GM21381 (cell line): ENCODE measurements at regions not wholly inside any gene's neighbourhood (a gene's known extent, or its start where the extent isn't known, plus 50 kb on each side); places are given as distances from the start of the nearest gene placed in this dataset.

Experiments
- ATAC-seq: cut with Tn5 transposase; IDR thresholded peaks from one replicate; pipeline ENCODE4 v1.9.1; 2021; ENCODE audit warnings: mild to moderate bottlenecking, moderate library complexity; ENCODE audit not compliant: unreplicated experiment

DNA sequence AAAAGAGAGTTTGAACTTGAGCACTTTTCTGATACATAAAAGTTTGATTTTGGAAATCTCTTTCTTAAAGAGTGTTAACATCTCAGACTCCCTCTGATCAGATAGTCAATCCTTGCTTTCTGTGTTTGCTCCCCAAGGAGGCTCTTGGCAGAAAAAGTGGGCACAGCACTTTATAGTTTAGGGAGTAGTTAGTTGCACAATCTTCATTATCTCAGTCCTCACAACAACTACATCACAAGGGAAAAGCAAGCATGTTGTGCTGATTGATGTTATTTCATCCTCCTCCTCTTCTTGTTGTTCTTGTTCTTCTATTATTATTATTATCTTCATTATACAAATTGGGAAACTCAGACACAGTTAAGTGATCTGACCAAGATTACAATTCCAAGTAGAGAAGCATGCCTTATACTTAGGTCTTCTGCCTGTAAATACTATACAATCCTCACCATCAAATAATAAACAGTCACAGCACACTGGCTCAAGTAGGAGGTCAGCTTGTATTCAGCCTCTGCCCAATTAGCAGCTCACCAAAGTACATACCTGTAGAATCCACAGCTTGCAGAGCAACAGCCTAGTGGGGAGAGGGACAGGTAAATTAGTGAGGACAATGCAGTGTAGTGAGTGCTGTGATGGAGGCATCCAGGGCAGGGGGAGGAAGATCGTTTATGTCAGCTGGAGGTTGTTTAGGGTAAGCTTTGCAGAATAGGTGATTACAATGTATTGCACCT is 304.1 kb upstream of the MME start:
- ATAC-seq, result no peak

GRCh38 chr3:154766765-154767503 is 313.2 kb upstream of the MME start:
- no peak for ATAC-seq

- ATAC-seq, result no peak
Measured at GRCh38 chr3:154764856-154765640, 315.1 kb upstream of the MME start.

- no peak for ATAC-seq
Measured at GRCh38 chr3:154762486-154762885, 317.6 kb upstream of the MME start.

DNA sequence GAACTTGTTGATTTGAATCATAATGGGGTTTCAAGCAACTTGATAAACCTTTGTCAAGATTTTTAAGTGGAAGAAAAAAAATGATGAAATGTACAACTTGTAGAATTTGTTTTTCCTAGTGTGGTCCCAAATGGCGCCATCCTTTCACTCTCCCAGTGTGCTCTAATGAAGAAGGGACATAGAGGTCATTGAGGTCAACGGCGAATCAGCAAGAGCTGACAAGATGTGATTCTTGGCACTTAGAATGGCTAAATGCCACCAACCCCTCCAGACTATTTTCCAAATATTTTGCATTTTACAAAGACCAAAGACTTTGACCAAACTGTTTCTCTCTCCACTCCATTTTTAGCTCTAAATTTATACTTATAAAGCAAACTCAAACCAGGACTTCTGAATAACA is 320.2 kb upstream of the MME start:
- no peak for ATAC-seq

- no peak for ATAC-seq
Measured at GRCh38 chr3:154758109-154758868, 321.8 kb upstream of the MME start.

DNA sequence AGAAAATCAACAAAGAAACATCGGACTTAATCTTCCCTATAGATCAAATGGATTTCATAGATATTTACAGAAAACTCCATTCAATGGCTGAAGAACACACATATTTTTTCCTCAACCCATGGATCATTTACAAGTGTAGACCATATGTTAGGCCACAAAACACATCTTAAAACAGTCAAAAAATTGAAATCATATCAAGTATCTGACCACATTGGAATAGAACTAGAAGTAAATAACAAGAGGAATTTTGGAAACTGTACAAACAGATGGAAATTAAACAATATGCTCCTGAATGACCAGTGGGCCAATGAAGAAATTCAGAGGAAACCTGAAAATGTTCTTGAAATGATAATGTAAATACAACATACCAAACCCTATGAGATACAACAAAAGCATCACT is 323.1 kb upstream of the GPR149 start:
- no peak for ATAC-seq

DNA sequence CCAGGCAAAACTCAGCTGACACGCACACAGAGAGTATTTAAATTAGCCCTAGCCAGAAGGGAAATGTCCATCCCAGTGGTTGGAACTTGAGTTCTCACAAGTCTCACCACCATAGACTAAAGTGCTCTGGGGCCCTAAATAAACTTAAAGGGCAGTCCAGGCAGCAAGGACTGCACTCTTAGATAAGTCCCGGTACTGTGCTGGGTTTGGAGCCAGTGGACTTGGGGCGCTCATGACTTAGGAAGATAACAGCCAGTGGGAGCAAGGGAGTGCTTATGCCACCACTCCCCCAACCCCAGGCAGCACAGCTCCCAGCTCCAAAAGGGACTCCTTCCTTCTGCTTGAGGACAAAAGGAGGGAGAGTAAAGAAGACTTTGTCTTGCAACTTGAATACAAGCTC is 319.5 kb upstream of the GPR149 start:
- no peak for ATAC-seq

GRCh38 chr3:154745929-154746328 is 315.9 kb upstream of the GPR149 start:
- no peak for ATAC-seq

DNA sequence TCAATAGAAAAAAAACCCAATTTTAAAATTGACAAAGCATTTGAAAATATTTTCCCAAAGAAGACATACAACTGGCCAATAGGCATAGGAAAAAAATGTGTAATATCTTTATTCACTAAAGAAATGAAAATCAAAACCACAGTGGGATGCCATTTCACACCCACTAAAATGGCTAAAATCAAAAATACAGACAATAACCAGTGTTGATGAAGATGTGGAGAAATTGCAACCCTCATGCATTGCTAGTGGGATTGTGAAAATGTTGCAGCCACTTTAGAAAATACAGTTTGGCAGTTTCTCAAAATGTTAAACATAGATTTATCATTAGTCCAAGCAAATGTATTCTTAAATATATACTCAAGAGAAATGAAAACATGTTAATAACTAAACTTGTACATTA is 315.1 kb upstream of the GPR149 start:
- no peak for ATAC-seq

DNA sequence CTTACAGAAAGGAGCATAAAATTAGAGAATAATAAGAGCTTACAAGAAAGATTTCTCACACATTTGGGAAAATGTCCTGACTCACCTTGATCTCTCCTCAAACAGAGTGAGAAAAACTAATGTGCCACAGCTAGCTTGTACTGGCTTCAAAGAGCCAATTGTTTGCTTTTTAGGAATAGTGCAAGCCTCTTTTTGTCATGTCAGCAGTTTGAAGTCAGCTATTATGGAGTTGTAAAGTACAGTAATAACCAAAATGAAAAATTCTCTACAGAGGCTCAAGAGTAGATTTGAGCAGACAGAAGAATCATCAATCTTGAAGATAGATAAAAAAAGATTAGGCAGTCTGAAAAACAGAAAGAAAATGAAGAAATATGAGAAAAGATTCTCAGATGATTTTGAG is 313.4 kb upstream of the GPR149 start:
- ATAC-seq, result no peak

DNA sequence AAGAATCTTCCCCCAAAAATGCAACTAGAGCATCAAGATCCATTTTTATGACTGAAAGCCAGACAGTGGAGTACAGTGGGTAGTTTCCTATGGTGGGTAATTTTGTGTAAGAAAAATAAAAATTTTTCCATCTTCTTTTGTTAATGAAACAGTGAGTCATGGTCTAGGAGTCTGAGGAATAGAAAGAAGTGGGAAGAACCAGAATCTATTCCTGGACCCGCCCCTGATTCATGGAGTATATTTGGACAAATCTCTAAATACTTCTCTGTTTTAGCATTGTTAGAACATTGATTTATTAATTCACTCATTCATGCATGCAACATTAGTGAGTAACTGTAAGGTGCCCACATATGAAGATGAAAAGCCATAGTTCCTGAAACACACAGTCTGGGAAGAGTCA is 304.5 kb upstream of the GPR149 start:
- no peak for ATAC-seq

- ATAC-seq, result no peak
Measured at GRCh38 chr3:154730186-154730585, 300.2 kb upstream of the GPR149 start.

GRCh38 chr3:154729741-154730140 is 299.8 kb upstream of the GPR149 start:
- no peak for ATAC-seq

DNA sequence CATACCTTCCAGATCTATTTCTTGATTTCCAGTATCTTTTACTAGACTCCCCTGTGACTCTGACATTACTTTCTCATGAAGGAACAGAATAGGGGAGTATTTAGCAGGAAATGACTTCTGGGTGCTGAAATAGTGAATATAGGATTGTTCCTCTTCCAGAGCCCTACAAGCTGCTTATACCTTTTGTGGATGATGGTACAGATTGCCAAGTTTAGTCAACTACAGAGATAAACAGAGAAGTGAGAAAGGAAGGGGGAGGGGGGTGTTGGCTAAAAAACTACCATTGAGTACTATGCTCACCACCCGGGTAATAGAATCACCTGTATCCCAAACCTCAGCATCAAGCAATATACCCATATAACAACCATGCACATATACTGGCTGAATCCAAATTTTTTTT is 298.3 kb upstream of the GPR149 start:
- ATAC-seq, result no peak

DNA sequence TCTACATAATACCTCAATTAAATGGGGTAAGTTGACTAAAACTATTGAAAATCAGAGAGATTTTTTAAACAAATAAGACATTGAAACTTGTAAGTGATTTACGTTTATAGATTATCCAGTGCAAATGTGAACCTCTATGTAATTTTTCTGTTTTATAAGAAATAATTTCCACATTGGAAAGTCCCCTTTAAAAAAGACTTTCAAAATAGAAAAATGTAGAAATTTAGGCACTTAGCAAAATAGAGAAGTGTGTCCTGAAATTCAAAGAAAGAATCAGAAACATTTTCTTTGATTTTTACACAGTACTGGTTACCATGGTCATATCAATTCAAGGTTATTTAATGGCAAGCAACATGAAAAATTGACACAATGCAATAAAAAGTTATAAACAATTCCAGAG is 290.9 kb upstream of the GPR149 start:
- no peak for ATAC-seq

DNA sequence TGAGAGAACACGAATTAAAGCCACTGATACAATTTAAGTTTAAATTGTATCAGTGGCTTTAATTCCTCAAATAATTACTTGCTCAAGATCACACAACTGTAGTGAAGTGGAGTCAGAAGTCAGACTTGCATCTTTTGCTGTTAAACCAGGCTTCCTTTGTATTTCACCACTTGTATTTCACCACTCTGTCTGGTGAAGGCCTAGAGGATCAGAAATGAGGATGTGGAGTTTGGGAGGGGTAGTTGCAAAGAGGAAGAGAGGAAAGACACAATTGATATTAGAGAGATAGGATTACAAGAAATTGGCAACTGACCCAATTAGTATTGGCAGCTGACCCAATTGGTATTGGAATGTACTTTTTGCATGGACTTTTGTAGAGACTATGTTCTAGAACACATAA is 288.1 kb upstream of the GPR149 start:
- ATAC-seq, result no peak

GRCh38 chr3:154716170-154716569 is 286.2 kb upstream of the GPR149 start:
- ATAC-seq, result no peak

- ATAC-seq, result no peak
Measured at GRCh38 chr3:154708554-154708953, 278.6 kb upstream of the GPR149 start.

GRCh38 chr3:154701055-154701454 is 271.1 kb upstream of the GPR149 start:
- no peak for ATAC-seq

DNA sequence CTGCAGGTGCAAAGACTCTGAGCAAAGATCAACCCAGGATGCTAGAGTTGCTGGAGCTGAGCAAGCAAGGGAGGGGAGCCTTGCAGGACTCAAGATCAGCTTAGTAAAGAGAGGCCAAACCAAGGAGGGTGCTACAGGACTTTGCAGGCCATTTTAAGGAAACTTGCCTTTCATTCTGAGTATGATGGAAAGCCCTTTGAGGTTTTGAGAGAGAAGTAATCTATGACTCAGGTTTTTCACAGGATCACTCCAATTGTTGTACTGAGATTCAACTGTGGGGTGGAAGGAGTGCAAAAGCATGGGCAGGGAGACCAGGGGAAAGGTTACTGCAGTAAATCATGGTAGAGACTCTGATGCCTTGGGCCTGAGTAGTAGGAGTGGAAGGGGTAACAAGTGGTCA is 260.4 kb upstream of the GPR149 start:
- ATAC-seq, result peak; percentile 54
